GM21447 (cell line): ENCODE measurements at regions not wholly inside any gene's neighbourhood (a gene's known extent, or its start where the extent isn't known, plus 50 kb on each side); places are given as distances from the start of the nearest gene placed in this dataset.

ENCODE experiments used
- ATAC-seq: cut with Tn5 transposase; IDR thresholded peaks from one replicate; pipeline ENCODE4 v1.9.1; 2021; ENCODE audit not compliant: unreplicated experiment

DNA sequence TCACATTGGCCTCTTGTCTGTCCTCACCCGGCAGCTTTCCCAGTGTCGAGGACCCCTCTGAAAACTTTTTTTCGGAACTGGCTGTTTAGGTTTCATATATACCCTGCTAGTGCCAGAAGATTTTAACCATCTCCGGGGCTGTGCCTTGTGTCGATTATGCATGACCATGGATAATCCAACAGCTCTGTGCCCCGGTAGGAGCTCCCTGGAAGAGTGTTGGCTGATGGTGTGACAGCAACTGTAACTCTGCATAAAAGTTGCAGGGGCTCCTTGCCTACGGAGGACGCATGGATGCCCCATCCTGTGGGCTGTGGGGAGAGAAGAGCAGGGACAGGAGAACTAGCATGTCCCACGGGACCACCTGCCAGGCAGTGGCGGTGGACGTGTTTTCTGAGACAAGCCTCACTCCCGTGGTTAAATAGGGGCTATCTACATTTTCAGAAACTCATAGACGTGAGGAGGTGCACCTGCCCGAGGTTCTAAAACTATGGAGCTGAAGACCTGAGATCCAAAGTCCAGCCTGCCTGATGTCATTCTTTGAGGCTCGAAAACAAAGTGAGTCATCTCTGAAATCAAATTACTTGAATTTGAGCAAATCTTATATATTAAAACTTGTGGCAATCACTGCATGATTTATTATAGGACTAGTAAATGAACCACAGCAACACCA is 437.2 kb upstream of the HS6ST1 start:
- no peak for ATAC-seq

DNA sequence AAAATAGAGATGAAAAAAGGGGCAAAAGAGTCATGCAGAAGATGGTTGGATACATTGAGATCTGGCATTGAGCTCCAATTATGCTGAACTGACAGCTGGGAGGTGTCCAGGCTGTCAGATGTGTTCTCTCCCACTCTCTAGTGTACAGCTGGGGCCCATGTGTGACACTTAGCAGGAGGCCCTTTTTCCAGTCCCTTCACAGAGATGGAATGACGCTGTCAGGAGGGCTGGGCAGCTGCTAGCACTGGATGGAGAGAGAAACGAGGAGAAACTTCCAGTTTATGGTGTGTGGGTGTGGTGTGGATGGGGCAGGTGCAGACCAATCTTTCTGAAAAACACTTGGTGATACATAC is 437.7 kb upstream of the HS6ST1 start:
- no peak for ATAC-seq

DNA sequence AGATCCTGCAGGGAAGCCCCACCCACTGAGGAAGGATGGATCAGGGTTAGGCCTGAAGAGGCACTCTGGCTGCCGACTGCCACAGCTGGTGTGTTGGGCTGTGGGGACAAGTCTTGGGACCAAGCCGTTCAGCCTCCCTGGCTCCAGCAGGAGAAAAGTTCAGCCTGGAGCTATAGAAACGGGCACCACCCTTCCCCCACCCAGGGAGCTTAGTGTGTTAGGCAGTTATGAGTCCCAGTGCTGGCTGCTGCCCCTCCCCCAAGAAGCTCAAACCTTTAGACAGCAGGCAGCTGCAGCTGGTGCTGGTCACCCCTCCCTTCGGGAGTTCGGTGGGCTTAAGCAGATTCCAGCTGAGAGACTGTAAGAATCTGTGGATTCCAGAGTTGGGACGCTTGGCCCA is 447.1 kb upstream of the HS6ST1 start:
- no peak for ATAC-seq

DNA sequence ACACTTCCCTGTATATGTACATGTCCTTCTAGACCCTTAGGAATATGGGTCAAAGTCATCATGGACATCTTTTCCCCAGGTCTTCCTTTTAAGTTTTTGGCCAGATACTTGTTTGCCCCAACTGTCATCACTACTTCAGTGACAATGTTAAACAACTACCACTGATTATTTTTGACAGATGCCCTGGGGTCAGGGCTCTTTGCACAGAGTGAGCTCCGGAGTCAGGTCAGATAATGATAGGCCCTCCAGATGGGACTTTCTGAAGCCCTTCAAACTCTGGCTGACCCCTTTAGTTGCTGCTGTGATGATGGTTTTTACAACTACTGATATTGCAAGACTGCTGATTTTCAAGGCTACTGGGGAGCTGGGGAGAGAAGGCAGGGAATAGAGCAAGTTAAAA is 449.4 kb upstream of the HS6ST1 start:
- ATAC-seq, result no peak

DNA sequence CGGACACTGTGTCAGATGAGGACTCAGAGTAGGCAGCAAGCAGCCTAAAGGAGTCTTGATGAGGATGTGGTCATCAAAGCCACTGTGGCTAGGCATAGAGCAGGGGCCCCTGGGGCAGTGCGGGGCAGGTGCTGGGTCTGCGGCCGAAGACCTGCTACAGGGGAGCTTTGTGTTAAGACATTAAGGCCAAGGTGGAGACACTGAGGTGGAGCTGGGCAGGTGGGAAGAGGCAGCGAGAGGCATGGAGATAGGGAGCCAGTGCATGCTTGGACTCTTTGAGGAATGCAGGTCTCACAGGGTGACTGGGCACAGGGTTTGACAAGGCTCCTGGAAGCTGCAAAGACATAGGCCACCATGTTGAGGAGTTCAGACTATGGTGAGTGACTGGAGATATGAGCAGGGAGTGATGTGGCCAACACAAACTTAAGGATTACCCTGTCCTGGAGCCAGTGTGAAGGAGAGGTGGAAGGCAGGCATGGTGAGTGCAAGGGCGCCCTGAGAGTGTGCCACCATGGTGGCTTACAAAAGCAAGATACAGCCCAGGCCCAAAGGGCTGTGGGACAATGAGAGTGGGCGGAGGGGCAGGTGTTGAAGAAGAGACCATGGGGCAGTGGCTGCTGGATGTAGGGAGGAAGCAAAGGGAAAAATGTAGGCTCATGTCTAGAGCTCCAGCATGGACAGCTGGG is 450.9 kb upstream of the HS6ST1 start:
- ATAC-seq, result no peak

DNA sequence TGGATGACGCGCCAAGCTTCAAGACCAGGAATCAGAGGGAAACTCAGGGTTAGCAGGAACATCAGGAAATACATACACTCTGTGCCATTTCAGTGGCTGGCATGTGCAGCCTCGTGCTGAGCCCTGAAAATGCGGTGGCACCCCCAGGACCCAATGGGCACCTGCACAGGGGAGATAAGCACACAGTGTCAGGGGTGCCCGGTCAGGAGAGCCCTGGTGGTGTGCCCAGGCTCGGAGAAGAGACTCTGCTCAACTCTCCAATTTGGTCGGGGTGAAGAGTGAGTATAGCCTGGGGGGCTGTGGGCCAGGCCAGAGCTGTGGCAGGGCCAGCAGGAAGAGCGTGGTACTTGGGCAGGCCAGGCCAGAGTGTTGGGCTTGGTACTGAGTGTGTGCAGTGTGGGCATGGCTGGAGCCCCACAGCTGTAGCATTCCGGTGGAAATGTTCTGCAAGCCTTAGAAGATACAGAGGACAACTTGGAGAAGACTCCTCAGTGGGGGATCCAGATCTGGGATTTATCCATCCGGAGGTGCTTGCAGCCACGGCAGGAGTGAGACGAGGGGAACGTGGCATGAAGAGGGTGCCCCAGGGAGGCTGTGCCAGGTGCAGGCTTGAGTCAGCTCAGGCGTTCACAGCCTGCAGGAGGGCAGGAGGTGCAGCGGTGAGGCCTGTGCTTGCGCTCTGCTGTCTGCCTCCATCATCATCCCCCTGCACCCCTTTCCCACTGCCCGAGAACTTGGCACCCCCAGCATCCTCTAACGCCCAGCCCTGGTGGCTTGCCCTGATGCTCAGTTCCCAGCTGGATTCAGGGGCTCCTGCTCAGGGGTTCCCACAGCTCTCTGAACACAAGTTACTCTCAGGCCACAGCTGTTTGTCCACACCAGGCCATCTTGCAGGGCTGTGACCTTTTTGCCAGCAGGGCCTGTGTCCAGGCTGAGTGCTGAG is 451.7 kb upstream of the HS6ST1 start:
- ATAC-seq, result no peak

DNA sequence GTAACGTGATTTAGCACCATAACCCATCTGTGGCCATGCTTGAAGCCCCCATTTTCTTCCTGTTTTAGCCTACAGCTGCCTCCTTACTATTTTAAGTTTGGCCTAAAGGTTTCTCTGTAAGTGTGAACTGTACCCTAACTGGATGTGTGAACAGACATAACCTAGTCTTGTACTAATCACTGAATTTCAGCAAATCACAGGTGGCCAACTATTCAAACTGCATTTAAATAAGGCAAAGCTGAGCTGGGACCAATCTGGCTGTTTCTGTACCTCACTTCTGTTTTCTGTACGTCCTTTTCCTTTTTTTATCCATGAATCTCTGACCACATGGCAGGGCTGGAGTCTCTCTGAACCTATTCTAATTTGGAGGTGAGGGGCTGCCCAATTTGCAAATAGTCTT is 452.7 kb upstream of the HS6ST1 start:
- ATAC-seq, result no peak

DNA sequence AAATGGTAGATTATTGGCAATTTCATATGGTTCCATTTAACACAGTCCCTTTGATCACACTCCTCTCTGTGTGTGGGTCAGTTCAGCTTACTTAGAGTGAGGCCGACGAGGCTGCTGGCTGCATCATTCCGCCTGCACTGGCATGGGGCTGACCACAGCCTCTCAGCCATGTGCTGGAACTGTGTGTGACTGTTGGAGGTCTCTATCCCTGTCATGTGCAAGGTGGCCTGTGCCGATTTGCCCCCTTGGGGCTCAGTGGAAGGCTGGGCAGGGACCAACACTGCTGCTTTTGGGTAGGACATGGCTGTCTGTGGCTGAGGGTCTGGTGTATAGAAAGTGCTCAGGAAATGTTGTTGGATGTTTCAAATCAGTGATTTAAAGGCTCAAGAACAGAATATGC is 454.0 kb upstream of the HS6ST1 start:
- no peak for ATAC-seq

DNA sequence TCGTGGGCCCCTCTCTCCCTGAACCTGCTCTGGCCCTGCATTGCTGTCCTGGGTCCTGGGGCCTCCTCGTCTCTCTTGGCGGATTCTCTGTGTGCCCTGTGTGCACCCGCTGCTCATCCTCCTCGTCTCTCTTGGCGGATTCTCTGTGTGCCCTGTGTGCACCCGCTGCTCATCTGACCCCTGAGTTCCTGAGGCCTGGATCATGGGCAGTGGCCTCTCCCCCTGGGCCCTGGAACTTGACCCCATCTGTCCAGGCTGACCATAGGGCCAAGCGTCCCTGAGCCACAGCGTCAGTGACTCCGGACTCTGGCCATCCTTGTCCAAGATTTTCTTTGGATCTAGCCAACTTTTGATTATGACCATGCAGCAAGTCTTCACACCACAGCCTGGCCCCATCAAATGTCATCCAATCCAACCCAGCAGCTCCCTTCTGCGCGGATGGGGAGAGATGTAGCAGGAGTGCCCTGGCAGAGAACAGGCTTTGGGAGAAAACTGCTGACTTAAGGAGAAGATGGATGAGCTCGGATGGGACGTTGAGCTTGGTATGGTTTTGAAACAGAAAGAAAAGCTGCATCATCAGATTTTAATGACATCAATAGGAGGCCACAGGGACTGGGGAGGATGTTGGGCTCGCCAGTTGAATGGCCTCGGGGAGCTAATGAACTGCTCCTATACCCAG is 455.1 kb upstream of the HS6ST1 start:
- ATAC-seq, result no peak

DNA sequence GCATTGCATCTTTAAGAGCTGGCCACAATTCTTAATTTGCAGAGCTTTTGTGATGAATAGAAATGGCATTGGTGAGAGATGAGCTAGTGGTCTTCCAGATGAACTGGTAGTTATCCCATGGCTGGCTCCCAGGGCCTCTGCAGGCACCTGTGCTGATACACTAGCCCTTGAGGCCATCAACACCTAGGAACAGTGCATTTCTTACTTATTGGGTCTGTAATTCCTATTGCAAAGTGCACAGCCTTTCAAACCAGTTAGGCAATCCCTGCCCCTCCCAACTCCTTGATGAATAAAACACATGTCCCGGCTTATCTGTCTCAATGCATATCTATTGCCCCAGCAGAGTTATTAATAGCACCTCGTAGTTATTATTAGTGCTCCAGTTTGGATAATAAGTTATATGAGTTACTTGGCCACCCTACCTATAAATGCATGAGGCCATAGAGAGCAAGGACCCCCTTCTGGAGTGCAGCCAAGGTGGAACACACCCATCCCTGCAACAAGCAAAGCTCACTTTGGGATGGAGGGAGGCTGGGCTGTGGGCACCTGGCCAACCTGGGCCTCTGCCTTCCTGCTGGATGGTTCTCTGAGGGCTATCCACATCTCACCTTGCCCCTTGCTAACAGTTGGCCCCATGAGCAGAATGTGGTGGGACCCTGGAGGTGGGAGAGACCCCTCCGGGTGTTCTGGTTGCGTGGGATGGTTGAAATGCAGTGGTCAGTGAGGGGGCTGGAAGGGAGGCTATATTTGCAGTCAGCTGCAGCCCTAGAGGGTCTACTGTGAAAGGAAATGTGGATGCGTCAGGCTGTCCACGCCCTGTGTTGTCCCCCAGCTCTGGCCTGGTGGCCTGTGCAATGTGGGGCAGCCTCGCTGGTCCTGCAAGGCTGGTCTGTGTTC is 455.9 kb upstream of the HS6ST1 start:
- ATAC-seq, result no peak

DNA sequence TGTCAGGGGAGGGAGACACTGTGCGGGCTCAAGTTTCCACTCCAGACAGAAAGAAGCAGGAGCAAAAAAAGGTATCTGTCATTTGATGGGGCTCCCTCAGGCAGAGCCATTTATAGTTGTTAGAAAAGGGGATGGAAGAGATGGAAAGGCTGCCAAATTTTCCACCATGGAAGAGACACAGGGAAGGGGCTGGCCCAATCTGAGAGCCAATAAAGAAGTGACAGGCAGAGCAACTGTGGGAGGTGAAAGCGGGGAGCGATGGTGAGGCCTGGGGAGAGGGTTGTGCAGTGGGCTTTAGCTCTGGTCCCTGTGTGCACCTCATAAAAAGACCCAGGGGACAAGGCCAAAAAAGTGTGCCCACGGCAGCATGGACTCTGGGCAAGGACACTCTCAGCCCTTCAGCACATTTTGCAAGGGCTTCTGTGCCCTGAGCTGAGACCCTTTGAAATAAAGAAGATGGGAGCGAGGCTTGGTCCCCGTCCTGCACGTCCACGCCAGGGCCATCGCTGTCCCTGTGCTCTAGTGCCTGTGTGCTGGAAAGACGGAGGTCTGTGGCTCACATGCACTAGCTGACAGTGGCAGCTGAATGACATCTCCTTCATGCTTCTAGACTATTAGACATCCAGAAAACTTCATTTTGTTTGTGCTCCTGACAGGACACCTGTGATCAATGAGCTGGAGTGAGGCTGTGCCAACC is 456.7 kb upstream of the HS6ST1 start:
- no peak for ATAC-seq

DNA sequence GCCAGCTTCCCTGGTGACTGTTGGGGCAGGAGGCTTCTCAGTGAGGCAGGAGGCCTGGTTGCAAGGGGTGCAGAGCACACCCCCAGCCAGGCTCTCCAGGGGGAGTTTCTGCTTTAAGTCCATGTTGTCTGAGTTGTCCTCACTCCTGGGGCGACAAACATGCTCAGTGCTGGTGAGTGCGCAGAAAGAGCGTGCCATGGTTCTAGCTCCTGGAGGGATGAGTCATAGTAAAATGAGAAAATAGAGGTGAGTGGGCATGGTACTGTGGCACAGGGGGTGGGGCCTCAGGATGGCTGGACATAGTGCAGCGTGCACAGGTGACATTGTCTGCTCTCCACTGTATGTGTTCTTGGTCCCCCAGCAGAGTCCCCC is 457.2 kb upstream of the HS6ST1 start:
- ATAC-seq, result no peak

DNA sequence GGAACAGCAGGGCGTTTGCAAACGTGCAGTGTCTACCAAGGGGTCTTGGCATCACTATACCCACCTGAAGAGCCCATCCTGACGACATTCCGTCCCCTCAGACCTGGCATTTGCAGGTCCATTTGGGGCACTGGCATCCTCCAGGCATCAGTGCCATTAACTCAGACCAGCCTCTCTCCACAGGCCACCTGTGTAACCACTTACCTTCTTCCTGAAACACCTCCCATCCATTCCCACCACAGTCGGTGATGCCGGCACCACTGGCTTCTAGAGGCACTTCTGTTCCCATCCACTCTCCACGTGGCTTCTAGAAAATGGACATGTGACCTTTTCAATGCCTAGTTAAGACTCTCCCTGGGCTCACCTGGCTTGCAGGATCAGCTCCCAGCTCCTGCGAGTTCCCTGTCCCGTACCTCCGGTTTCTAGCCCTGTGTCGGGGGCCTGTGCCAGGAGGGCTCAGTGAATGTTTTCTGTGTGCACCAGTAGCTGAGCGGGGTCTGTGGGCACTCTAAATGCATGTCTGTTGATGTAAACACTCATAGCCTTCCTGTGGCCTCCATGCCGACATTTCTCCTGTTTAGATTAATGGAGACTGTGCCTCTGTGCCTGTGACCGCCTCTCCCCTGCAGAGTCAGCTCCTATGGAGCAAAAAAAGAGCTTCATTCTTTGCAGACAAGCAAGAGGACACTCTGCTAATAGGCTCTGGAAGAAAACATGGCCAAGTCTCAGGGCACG is 458.0 kb upstream of the HS6ST1 start:
- ATAC-seq, result no peak

DNA sequence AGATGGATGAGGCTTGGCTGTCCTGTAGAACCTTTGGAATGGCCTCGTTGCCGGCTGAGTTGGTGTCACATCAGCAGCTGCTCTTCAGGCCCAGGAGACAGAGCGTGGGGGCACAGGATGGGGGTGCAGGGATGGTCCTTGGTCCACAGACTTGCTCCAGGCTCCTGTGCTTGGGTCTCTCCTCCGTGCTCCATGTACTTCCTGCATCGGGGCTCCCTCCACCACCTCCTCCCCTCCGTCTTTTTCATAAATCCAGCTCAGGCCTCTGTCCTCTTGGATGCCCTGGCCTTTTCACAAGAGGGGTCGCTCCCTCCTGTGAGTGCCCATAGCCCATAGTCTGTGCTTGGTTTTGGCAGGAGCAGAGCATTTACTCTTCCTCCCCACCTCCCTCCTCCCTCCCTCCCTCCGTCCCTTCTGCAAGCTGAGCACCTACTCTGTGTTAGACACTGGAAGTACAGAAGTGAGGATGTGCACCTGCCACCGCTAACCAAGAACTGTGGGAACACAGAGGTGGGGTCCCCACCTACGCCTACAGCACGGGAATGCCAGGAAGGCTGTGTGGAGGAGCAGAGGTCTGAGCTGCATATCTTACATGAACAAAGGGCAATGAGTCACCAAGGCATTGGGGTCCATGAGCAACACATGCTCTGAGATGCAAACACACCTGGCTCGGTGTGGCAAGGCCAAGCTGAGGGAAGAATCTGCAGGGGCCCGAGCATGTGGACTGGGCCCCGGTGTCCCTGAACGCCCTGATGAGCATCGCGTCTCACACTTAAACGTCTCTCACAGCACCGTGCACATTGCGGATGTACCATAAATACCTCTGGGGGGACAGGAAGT is 458.7 kb upstream of the HS6ST1 start:
- ATAC-seq, result no peak

DNA sequence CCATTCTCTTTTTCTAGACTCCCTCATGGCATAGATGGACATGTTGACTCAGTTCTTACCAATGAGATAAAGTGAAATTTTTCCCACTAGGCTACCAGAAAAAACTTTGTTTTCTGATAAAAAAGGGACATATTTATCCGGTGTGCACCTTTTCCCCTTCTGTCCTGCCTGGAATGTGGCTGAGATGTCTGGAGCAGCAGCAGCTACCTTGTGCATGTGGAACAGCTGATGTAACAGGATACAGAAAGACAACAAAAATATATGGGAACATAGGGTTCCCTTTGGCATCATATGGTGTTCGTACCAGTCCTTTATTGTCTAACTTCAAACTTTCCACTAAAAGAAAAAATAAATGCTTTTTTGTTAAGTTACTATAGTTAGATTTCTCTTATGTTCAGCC is 460.2 kb upstream of the HS6ST1 start:
- no peak for ATAC-seq

DNA sequence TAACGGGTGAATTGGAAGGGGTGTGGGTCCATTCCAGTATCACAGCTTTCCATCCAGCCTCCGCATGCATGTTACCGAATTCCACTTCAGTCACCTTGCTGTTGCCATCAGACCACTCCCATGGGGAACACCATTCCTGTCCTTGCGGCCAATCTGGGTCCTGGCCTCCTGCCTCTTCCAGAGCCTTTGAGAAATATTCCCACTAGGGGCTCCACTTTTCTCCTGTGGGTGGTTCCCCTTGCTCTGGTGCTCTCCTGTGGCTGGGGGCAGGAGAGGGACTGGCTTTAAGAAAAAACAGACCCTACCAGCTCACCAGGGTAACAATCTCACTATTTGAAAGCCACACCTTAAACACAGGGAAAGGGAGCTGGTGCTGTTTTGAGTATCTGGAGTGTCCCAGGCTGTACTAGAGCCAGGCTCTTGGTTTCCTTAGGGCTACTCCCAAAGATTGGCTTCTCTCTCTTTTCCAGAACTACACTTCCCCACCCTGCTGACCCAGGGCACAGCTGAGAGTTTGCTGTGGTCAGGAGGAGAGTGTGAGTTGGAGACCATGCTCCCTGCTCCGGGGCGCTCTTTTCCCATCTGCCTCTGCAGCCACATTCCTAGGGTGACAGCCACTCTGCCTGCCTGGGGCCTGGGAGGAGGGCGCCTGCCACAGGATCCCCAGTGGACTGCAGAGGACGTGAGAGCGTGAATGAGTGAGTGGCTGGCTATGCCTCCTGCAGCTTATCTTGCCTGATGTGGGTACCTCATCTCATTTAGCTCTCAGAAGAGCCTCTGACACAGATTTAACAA is 460.8 kb upstream of the HS6ST1 start:
- no peak for ATAC-seq

DNA sequence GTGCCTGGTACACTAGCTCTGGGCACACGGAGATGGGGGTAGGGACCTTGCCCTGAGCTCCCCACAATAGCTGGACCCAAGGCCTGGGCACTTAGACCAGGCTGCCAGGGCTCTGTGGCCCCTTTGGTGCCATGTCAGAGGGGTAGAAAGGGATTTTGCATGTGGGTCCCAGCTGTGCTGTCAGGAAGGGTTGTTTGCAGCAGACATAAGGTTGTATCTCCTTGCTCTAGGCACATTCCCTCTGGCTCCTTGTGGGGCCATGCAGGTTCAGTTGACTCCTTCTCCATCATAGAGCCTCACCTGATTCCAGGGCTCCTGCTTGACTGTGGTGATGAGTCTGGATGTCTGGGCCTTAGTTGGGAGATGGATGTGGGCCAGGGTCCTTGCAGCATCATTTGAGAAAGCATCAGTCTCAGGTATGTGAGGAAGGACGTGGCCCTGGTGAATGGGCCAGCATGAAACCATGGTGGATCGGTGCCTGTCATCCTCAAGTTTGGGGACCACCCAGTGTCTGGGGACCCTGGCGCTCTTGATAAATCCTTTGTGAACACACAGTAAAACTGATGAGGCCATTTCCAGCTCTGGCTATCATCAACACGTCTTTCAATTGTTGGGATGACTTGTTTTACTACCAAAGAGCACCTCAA is 461.9 kb upstream of the HS6ST1 start:
- no peak for ATAC-seq
